ENCODE measurements at regions not wholly inside any gene's neighbourhood (a gene's known extent, or its start where the extent isn't known, plus 50 kb on each side); places are given as distances from the start of the nearest gene placed in this dataset.

DNA sequence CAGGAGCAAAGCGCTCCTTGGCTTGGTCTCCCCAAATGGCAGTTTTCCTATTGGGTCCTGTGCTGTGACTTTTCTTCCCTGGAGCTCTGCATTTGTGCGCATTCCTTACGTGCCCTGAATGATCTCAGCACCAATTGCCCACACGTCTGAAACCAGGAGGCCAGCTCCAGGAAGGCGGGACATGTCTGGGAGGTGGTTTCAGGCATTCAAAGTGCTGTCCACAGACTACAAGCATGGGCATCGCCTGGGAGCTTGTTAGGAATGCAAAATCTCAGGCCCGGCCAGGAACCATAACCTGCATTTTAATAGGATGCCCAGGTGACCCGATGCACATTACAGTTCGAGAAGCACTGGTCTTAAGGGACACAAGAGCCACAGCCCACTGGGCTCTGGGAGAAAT, 239.6 kb downstream of the ANKRD60 start (continued):
- TF ChIP-seq RAD21 (IDR thresholded peaks at IDR 0.05 in 1 of 2, conservative IDR thresholded peaks at IDR 0.05 in 1 of 2; ENCODE audit: low read depth in 2 of 2, low read length in 2 of 2) (no peak), ZNF274 (IDR thresholded peaks at IDR 0.05; ENCODE audit: borderline replicate concordance, extremely low read depth, low read length) (no peak), SRF (IDR thresholded peaks at IDR 0.05; ENCODE audit: low read depth, low read length) (no peak), CBX5 (IDR thresholded peaks at IDR 0.05; ENCODE audit: low read depth, low read length) (no peak)

All from H1 (cell line).